ENCODE measurements at regions not wholly inside any gene's neighbourhood (a gene's known extent, or its start where the extent isn't known, plus 50 kb on each side); places are given as distances from the start of the nearest gene placed in this dataset.

GRCh38 chr20:34189572-34190163 lies 51.6 kb upstream of the ASIP start:
- no peak overlapping the region for H4K91ac ChIP-seq (ENCODE audit: insufficient read depth, low read depth, low read length)
- CTCF ChIA-PET, result no interaction called here
- no TSS peak for BruUV-seq (replicated peaks)

More at GRCh38 chr20:34189572-34190163, 51.6 kb upstream of the ASIP start:
- H3K9me3 ChIP-seq (ENCODE audit: control insufficient read depth, insufficient read depth, low read length), result no peaks in the 10 kb centered on the region
- no peaks in the 10 kb centered on the region for H3K36me3 ChIP-seq (ENCODE audit: control insufficient read depth, insufficient read depth, low read length)
- dilution Hi-C loops (cut with HindIII; ENCODE audit: low sequenced_read_pairs, unreplicated experiment), result no loop called here
- H3K9me1 ChIP-seq (ENCODE audit: insufficient read depth, low read length), result no peaks in the 10 kb centered on the region
- H4K5ac ChIP-seq (ENCODE audit: low read depth, low read length), result no peak overlapping the region
- H3K18ac ChIP-seq (ENCODE audit: low read depth, low read length), result no peak overlapping the region
- no peak overlapping the region for H2BK5ac ChIP-seq (ENCODE audit: low read depth, low read length, poor library complexity, severe bottlenecking)
- no peak overlapping the region for H4K8ac ChIP-seq (ENCODE audit: low read depth in 2 of 2, low read length in 2 of 2)
- H3K27ac ChIP-seq (ENCODE audit: insufficient read depth, low read length), result no peak overlapping the region
- H2BK15ac ChIP-seq (ENCODE audit: low read depth, low read length), result no peak overlapping the region
- no peak overlapping the region for H3K9ac ChIP-seq (ENCODE audit: low read depth, low read length)
- no peak overlapping the region for H2BK120ac ChIP-seq (ENCODE audit: low read depth, low read length)
- POLR2A ChIA-PET (ENCODE audit: unreplicated experiment), result no interaction called here
- H3K4me1 ChIP-seq (ENCODE audit: control insufficient read depth, insufficient read depth, low read length), result no peaks in the 10 kb centered on the region
- H3K4me3 ChIP-seq (ENCODE audit: insufficient read depth, low read depth, low read length), result no peak overlapping the region
- H3K23ac ChIP-seq (ENCODE audit: low read depth, low read length), result no peak overlapping the region
- TF ChIP-seq CTCF (conservative IDR thresholded peaks at IDR 0.05; ENCODE audit: low read depth, low read length) (no peak), RAD21 (IDR thresholded peaks at IDR 0.05; ENCODE audit: low read length) (no peak), POLR2A (IDR thresholded peaks at IDR 0.05; ENCODE audit: low read depth, low read length) (no peak), CHD1 (IDR thresholded peaks at IDR 0.05; ENCODE audit: low read depth, low read length) (no peak), NFE2L2 (IDR thresholded peaks at IDR 0.05; ENCODE audit: low read depth, low read length) (no peak), BHLHE40 (IDR thresholded peaks at IDR 0.05; ENCODE audit: low read depth, low read length) (no peak), MAFK (IDR thresholded peaks at IDR 0.05; ENCODE audit: low read depth, low read length) (no peak), CEBPB (IDR thresholded peaks at IDR 0.05; ENCODE audit: low read depth, low read length) (no peak), ELK1 (IDR thresholded peaks at IDR 0.05; ENCODE audit: borderline replicate concordance, low read depth, low read length) (no peak), FOS (IDR thresholded peaks at IDR 0.05; ENCODE audit: low read depth, low read length) (no peak), MAZ (IDR thresholded peaks at IDR 0.05; ENCODE audit: borderline replicate concordance, low read depth, low read length) (no peak), MXI1 (IDR thresholded peaks at IDR 0.05; ENCODE audit: borderline replicate concordance, low read depth, low read length) (no peak), USF2 (IDR thresholded peaks at IDR 0.05; ENCODE audit: low read depth, low read length) (no peak), RFX5 (IDR thresholded peaks at IDR 0.05; ENCODE audit: low read depth, low read length) (no peak)
- no peak overlapping the region for H2AFZ ChIP-seq (replicated peaks; ENCODE audit: low read length, poor library complexity)
- H3K79me1 ChIP-seq (ENCODE audit: low read depth in 1 of 2, low read length in 2 of 2), result no peaks in the 10 kb centered on the region
- no peaks in the 10 kb centered on the region for H4K20me1 ChIP-seq (ENCODE audit: insufficient read depth, low read length)
- no peak overlapping the region for H2BK20ac ChIP-seq (ENCODE audit: low read depth, low read length)
- WGBS, 2 experiments (ENCODE audit: extremely low coverage in 2 of 2, insufficient read length in 1 of 2), result 75% methylated on average over 4 of the region's 8 CpGs; no CpG with 5 or more reads in 1 of the 2 experiments
- in situ Hi-C loops (cut with MboI; ENCODE audit: low sequenced_read_pairs), result loop anchor here (5.0 to 10.0 kb wide), 2 partner anchors 63 to 95 kb away; no protein-coding TSS in a partner anchor
- DNase-seq, result no peak
- ATAC-seq (ENCODE audit: low read depth), result no peak
- H3K14ac ChIP-seq (replicated peaks; ENCODE audit: low read depth, low read length), result no peak overlapping the region
- H3K4me2 ChIP-seq (ENCODE audit: low read depth, low read length), result no peak overlapping the region
- H3K27me3 ChIP-seq (ENCODE audit: control insufficient read depth, insufficient read depth, low read length), result peaks cover 51% of the 10 kb centered on the region
- H2AK5ac ChIP-seq (ENCODE audit: low read depth, low read length), result no peak overlapping the region
- no peak overlapping the region for H2AK9ac ChIP-seq (replicated peaks; ENCODE audit: low read depth, low read length, poor library complexity)
- no peak overlapping the region for H3K56ac ChIP-seq (ENCODE audit: extremely low read depth, insufficient read depth, low read length)
- intact Hi-C loops (cut with micrococcal nuclease), result loop anchor here (2.0 to 10.0 kb wide), 3 partner anchors 58 to 285 kb away; partner anchors contain the start of gene AHCY
- no peak overlapping the region for H3K4ac ChIP-seq (ENCODE audit: low read depth, low read length)

Measured in IMR-90 (cell line).